H1 (cell line): ENCODE measurements at regions not wholly inside any gene's neighbourhood (a gene's known extent, or its start where the extent isn't known, plus 50 kb on each side); places are given as distances from the start of the nearest gene placed in this dataset.

ENCODE experiments used
- CTCF ChIP-seq, 3 experiments: IDR thresholded peaks; 1 replicate in 2 of 3; 2 replicates in 1 of 3; pipeline versions ENCODE4 v1.5.1 to v1.6.1; 2011; ENCODE audit warnings: low read length in 3 of 3, mild to moderate bottlenecking in 3 of 3, inconsistent platforms in 2 of 3, low read depth in 1 of 3, moderate library complexity in 1 of 3; ENCODE audit not compliant: insufficient read depth in 1 of 3; ENCODE audit errors: control extremely low read depth in 1 of 3

GRCh38 chr3:176807938-176808337 is 389.3 kb downstream of the TBL1XR1 start (continued):
- no peak for TF ChIP-seq CTCF (IDR thresholded peaks at IDR 0.05; ENCODE audit: control extremely low read depth in 1 of 3, insufficient read depth in 1 of 3, low read depth in 1 of 3, low read length in 3 of 3)
- TF ChIP-seq, all 59 proteins: peak for 0
